K562 (cell line): ENCODE measurements at regions not wholly inside any gene's neighbourhood (a gene's known extent, or its start where the extent isn't known, plus 50 kb on each side); places are given as distances from the start of the nearest gene placed in this dataset.

Experiments
- EZH2 ChIP-seq: IDR thresholded peaks from 2 replicates; pipeline ENCODE4 v1.6.1; 2012; ENCODE audit warnings: low read depth, mild to moderate bottlenecking, inconsistent platforms, low read length, borderline replicate concordance
- GTF2A2 ChIP-seq: IDR thresholded peaks from 2 replicates; pipeline ENCODE4 v1.6.1; 2016; ENCODE audit warnings: mild to moderate bottlenecking, missing genetic modification characterization, missing compliant biosample characterization
- HDAC8 ChIP-seq: fragments of 450-650 bp; IDR thresholded peaks from 2 replicates; pipeline ENCODE4 v1.6.1; 2016; ENCODE audit warnings: mild to moderate bottlenecking, missing genetic modification characterization, moderate library complexity, missing compliant biosample characterization
- JUND ChIP-seq, 2 experiments: IDR thresholded peaks; 2 replicates in 1 of 2; 3 replicates in 1 of 2; pipeline ENCODE4 v1.6.1; 2011; ENCODE audit warnings: borderline replicate concordance in 2 of 2, low read depth in 2 of 2, low read length in 2 of 2, improper control_type of control experiment in 1 of 2, missing biosample characterization in 1 of 2, missing genetic modification characterization in 1 of 2, missing genetic modification reagents in 1 of 2
- NFIC ChIP-seq: fragments of 450-650 bp; IDR thresholded peaks from 2 replicates; pipeline ENCODE4 v1.6.1; 2017; ENCODE audit warnings: mild to moderate bottlenecking, inconsistent platforms
- POLR2A ChIP-seq: fragments of 450-650 bp; conservative IDR thresholded peaks from 2 replicates; pipeline ENCODE4 v1.6.1; 2016
- SMC3 ChIP-seq: conservative IDR thresholded peaks from 2 replicates; pipeline ENCODE4 v1.6.1; 2011; ENCODE audit warnings: low read depth, low read length, improper control_type of control experiment; ENCODE audit not compliant: insufficient read depth
- TAF1 ChIP-seq: IDR thresholded peaks from 2 replicates; pipeline ENCODE4 v1.6.1; 2011; ENCODE audit warnings: mild to moderate bottlenecking, low read length, moderate library complexity; ENCODE audit not compliant: insufficient read depth, control insufficient read depth, severe bottlenecking; ENCODE audit errors: extremely low read depth
- ZNF263 ChIP-seq: sonication (generic); formaldehyde crosslinking; IDR thresholded peaks from 2 replicates; pipeline ENCODE4 v1.8.0; 2022; ENCODE audit warnings: mild to moderate bottlenecking, missing genetic modification reagents, borderline replicate concordance
- ZNF79 ChIP-seq: fragments of 250-450 bp; sonication (Bioruptor Pico); IDR thresholded peaks from 2 replicates; pipeline ENCODE4 v1.4.0; 2020; ENCODE audit warnings: low read depth, mild to moderate bottlenecking, moderate library complexity
- TF ChIP-seq, protein P1 (sequence below): IDR thresholded peaks from 2 replicates; pipeline ENCODE4 v1.6.1; 2012; ENCODE audit warnings: low read depth, low read length, improper control_type of control experiment, borderline replicate concordance
- TF ChIP-seq, protein P2 (sequence below), 3 experiments: IDR thresholded peaks in 2 of 3; conservative IDR thresholded peaks in 1 of 3; 2 replicates each; pipeline ENCODE4 v1.5.1; 2011 to 2012; ENCODE audit warnings: low read length in 3 of 3, mild to moderate bottlenecking in 3 of 3, control low read depth in 2 of 3, improper control_type of control experiment in 1 of 3, inconsistent platforms in 1 of 3, low read depth in 1 of 3, mixed read lengths in 1 of 3, moderate library complexity in 1 of 3; ENCODE audit not compliant: insufficient read depth in 2 of 3

DNA sequence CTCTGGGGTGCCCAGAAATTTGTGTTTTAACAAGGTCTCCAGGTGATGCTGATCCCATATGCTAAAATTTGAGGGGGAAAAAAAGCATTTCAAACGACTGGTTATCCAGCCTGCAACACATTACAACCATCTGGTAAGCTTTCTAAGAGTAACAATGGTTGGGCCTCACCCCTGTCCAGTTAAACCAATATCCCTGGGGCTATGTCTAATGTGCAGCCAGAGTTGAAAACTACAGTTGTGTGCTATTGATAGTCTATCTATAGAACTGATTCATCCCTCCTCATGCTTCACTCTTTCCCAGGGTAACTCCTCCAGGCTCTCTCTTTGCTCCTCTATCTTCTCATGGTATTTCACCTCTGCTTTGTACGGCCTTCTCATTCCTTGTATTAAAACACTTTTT, 458.3 kb downstream of the MMUT start:
- TF ChIP-seq SMC3 (no peak), EZH2 (no peak), NFIC (no peak), ZNF263 (no peak), JUND (IDR thresholded peaks at IDR 0.05; ENCODE audit: borderline replicate concordance, low read depth, low read length) (no peak), JUND (tag; IDR thresholded peaks at IDR 0.05; ENCODE audit: borderline replicate concordance, low read depth, low read length) (no peak), POLR2A (no peak), ZNF79 (CRISPR knock-in tag) (no peak), HDAC8 (tag) (no peak), TAF1 (no peak), GTF2A2 (no peak)
- TF ChIP-seq, protein P1, sequence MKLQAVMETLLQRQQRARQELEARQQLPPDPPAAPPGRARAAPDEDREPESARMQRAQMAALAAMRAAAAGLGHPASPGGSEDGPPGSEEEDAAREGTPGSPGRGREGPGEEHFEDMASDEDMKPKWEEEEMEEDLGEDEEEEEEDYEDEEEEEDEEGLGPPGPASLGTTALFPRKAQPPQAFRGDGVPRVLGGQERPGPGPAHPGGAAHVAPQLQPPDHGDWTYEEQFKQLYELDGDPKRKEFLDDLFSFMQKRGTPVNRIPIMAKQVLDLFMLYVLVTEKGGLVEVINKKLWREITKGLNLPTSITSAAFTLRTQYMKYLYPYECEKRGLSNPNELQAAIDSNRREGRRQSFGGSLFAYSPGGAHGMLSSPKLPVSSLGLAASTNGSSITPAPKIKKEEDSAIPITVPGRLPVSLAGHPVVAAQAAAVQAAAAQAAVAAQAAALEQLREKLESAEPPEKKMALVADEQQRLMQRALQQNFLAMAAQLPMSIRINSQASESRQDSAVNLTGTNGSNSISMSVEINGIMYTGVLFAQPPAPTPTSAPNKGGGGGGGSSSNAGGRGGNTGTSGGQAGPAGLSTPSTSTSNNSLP: no peak
- TF ChIP-seq, protein P2, sequence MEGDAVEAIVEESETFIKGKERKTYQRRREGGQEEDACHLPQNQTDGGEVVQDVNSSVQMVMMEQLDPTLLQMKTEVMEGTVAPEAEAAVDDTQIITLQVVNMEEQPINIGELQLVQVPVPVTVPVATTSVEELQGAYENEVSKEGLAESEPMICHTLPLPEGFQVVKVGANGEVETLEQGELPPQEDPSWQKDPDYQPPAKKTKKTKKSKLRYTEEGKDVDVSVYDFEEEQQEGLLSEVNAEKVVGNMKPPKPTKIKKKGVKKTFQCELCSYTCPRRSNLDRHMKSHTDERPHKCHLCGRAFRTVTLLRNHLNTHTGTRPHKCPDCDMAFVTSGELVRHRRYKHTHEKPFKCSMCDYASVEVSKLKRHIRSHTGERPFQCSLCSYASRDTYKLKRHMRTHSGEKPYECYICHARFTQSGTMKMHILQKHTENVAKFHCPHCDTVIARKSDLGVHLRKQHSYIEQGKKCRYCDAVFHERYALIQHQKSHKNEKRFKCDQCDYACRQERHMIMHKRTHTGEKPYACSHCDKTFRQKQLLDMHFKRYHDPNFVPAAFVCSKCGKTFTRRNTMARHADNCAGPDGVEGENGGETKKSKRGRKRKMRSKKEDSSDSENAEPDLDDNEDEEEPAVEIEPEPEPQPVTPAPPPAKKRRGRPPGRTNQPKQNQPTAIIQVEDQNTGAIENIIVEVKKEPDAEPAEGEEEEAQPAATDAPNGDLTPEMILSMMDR (IDR thresholded peaks at IDR 0.05 in 2 of 3, conservative IDR thresholded peaks at IDR 0.05 in 1 of 3; ENCODE audit: insufficient read depth in 2 of 3, low read depth in 1 of 3, low read length in 3 of 3): no peak
